OCI-LY3 (cell line): ENCODE measurements at regions not wholly inside any gene's neighbourhood (a gene's known extent, or its start where the extent isn't known, plus 50 kb on each side); places are given as distances from the start of the nearest gene placed in this dataset.

ENCODE experiments used
- H2AFZ ChIP-seq: fragments of 200-600, 300-600 bp; shearing (Covaris generic); 2 replicates; pipeline ENCODE4 v1.6.0; 2014; ENCODE audit warnings: antibody characterized with exemption, low read depth, low read length
- H3K27ac ChIP-seq: fragments of 200-600, 300-600 bp; sonication (generic); 2 replicates; pipeline ENCODE4 v1.5.1; 2014; ENCODE audit warnings: mild to moderate bottlenecking, low read length, moderate library complexity, mixed read lengths
- H3K27me3 ChIP-seq: fragments of 200-600, 300-600 bp; sonication (generic); 2 replicates; pipeline ENCODE4 v1.6.1; 2014; ENCODE audit warnings: low read depth, low read length, mixed read lengths
- H3K36me3 ChIP-seq: fragments of 200-600, 300-600 bp; sonication (generic); replicated peaks from 2 replicates; pipeline ENCODE3; 2014; ENCODE audit warnings: low read depth, low read length, mixed read lengths
- H3K4me1 ChIP-seq: fragments of 300-600, 200-600 bp; sonication (generic); 2 replicates; pipeline ENCODE4 v1.6.1; 2014; ENCODE audit warnings: low read length, mixed read lengths
- H3K4me2 ChIP-seq: fragments of 200-600, 300-600 bp; sonication (generic); 2 replicates; pipeline ENCODE4 v1.6.1; 2014; ENCODE audit warnings: low read length, mixed read lengths
- H3K4me3 ChIP-seq: fragments of 300-600, 200-600 bp; sonication (generic); 2 replicates; pipeline ENCODE4 v1.5.1; 2014; ENCODE audit warnings: antibody characterized with exemption, mild to moderate bottlenecking, low read length, moderate library complexity
- H3K79me2 ChIP-seq: fragments of 300-600, 200-600 bp; shearing (Covaris generic); 2 replicates; pipeline ENCODE4 v1.6.1; 2014; ENCODE audit warnings: mild to moderate bottlenecking, low read length, mixed read lengths
- H3K9ac ChIP-seq: fragments of 300-600, 200-600 bp; shearing (Covaris generic); 2 replicates; pipeline ENCODE4 v1.6.0; 2014; ENCODE audit warnings: mild to moderate bottlenecking, low read length, moderate library complexity
- H3K9me3 ChIP-seq: fragments of 200-600, 300-600 bp; shearing (Covaris generic); 2 replicates; pipeline ENCODE4 v1.6.1; 2014; ENCODE audit warnings: low read length, mixed read lengths; ENCODE audit not compliant: insufficient read depth
- H4K20me1 ChIP-seq: fragments of 200-600, 300-600 bp; sonication (generic); 2 replicates; pipeline ENCODE4 v1.6.1; 2016; ENCODE audit warnings: low read length, mixed read lengths; ENCODE audit not compliant: insufficient read depth
- CTCF ChIP-seq: fragments of 200-600, 300-600 bp; sonication (generic); IDR thresholded peaks from 2 replicates; pipeline ENCODE4 v1.5.1; 2014; ENCODE audit warnings: antibody characterized with exemption, low read length, low read depth
- EZH2phosphoT487 ChIP-seq: fragments of 200-600 bp; shearing (Covaris generic); IDR thresholded peaks from 2 replicates; pipeline ENCODE4 v1.6.1; 2018; ENCODE audit warnings: antibody characterized with exemption, mixed run types, low read depth

- H3K27ac ChIP-seq: no peak overlapping the region
- no peaks in the 10 kb centered on the region for H3K9me3 ChIP-seq
- H2AFZ ChIP-seq: no peak overlapping the region
- H3K36me3 ChIP-seq: no peaks in the 10 kb centered on the region
- H4K20me1 ChIP-seq: no peaks in the 10 kb centered on the region
- H3K4me1 ChIP-seq: no peaks in the 10 kb centered on the region
- no peak overlapping the region for H3K9ac ChIP-seq
- no peaks in the 10 kb centered on the region for H3K79me2 ChIP-seq
- no peak overlapping the region for H3K4me2 ChIP-seq
- no peak overlapping the region for H3K4me3 ChIP-seq
- H3K27me3 ChIP-seq: no peaks in the 10 kb centered on the region
- TF ChIP-seq CTCF (no peak), EZH2phosphoT487 (no peak)
These were observed 180.2 kb downstream of the XPNPEP1 start for GRCh38 chr10:109743146-109743545.

- H3K36me3 ChIP-seq: no peaks in the 10 kb centered on the region
- no peaks in the 10 kb centered on the region for H3K9me3 ChIP-seq
- H3K4me3 ChIP-seq: no peak overlapping the region
- H3K27me3 ChIP-seq: no peaks in the 10 kb centered on the region
- H3K9ac ChIP-seq: no peak overlapping the region
- no peaks in the 10 kb centered on the region for H4K20me1 ChIP-seq
- H3K4me1 ChIP-seq: no peaks in the 10 kb centered on the region
- H3K27ac ChIP-seq: no peak overlapping the region
- no peak overlapping the region for H3K4me2 ChIP-seq
- TF ChIP-seq EZH2phosphoT487 (no peak), CTCF (no peak)
- H2AFZ ChIP-seq: no peak overlapping the region
- no peaks in the 10 kb centered on the region for H3K79me2 ChIP-seq
These were observed 181.6 kb downstream of the XPNPEP1 start for GRCh38 chr10:109741712-109742111.

GRCh38 chr10:109740436-109740835 is 182.9 kb downstream of the XPNPEP1 start:
- Histone ChIP-seq H3K9me3 (no peaks in the 10 kb centered on the region), H3K79me2 (no peaks in the 10 kb centered on the region), H2AFZ (no peak overlapping the region), H3K4me1 (no peaks in the 10 kb centered on the region), H4K20me1 (no peaks in the 10 kb centered on the region), H3K4me2 (no peak overlapping the region), H3K9ac (no peak overlapping the region), H3K27ac (no peak overlapping the region), H3K36me3 (no peaks in the 10 kb centered on the region), H3K4me3 (no peak overlapping the region), H3K27me3 (no peaks in the 10 kb centered on the region)
- TF ChIP-seq CTCF (no peak), EZH2phosphoT487 (no peak)

- H3K27ac ChIP-seq: no peak overlapping the region
- no peaks in the 10 kb centered on the region for H3K36me3 ChIP-seq
- H3K4me1 ChIP-seq: no peaks in the 10 kb centered on the region
- H3K9me3 ChIP-seq: no peaks in the 10 kb centered on the region
- no peak overlapping the region for H3K4me3 ChIP-seq
- H3K27me3 ChIP-seq: no peaks in the 10 kb centered on the region
- H2AFZ ChIP-seq: no peak overlapping the region
- no peak overlapping the region for H3K4me2 ChIP-seq
- no peaks in the 10 kb centered on the region for H4K20me1 ChIP-seq
- H3K9ac ChIP-seq: no peak overlapping the region
- no peaks in the 10 kb centered on the region for H3K79me2 ChIP-seq
- TF ChIP-seq EZH2phosphoT487 (no peak), CTCF (no peak)
These were observed 185.7 kb downstream of the XPNPEP1 start for GRCh38 chr10:109737626-109738025.
